Neural crest cell (in vitro differentiated cells): ENCODE measurements at regions not wholly inside any gene's neighbourhood (a gene's known extent, or its start where the extent isn't known, plus 50 kb on each side); places are given as distances from the start of the nearest gene placed in this dataset.

Experiments used
- DNase-seq: peaks from one replicate; pipeline ENCODE4 v3.0.0; 2021; ENCODE audit warnings: low read depth, mixed read lengths, low spot score
- H3K27ac Mint-ChIP-seq: one replicate; pipeline ENCODE4 v1.8.0; 2021; ENCODE audit warnings: mild to moderate bottlenecking, mixed read lengths; ENCODE audit not compliant: unreplicated experiment
- H3K27me3 Mint-ChIP-seq: 2 replicates; pipeline ENCODE4 v1.8.0; 2021; ENCODE audit warnings: low read depth, mild to moderate bottlenecking, mixed read lengths
- H3K36me3 Mint-ChIP-seq: 2 replicates; pipeline ENCODE4 v1.8.0; 2021; ENCODE audit warnings: low read depth, mild to moderate bottlenecking, mixed read lengths
- H3K4me1 Mint-ChIP-seq: 2 replicates; pipeline ENCODE4 v1.8.0; 2021; ENCODE audit warnings: mixed read lengths
- H3K4me3 Mint-ChIP-seq: one replicate; pipeline ENCODE4 v1.8.0; 2021; ENCODE audit warnings: mild to moderate bottlenecking, mixed read lengths
- H3K9me3 Mint-ChIP-seq: 2 replicates; pipeline ENCODE4 v1.8.0; 2021; ENCODE audit warnings: mixed read lengths
- CTCF ChIP-seq: fragments of 200-600 bp; sonication (generic); conservative IDR thresholded peaks from 2 replicates; pipeline ENCODE4 v1.5.0; 2021; ENCODE audit warnings: antibody characterized with exemption, mild to moderate bottlenecking

GRCh38 chr5:92863666-92864065 is 717.4 kb downstream of the NR2F1-AS1 start:
- DNase-seq, result no peak
- H3K27me3 Mint-ChIP-seq, result no peaks in the 10 kb centered on the region
- no peak for TF ChIP-seq CTCF
- no peaks in the 10 kb centered on the region for H3K36me3 Mint-ChIP-seq
- peaks cover 32% of the 10 kb centered on the region for H3K4me1 Mint-ChIP-seq
- no peak overlapping the region for H3K4me3 Mint-ChIP-seq
- peaks cover 5% of the 10 kb centered on the region for H3K9me3 Mint-ChIP-seq
- H3K27ac Mint-ChIP-seq, result no peak overlapping the region

- no peak overlapping the region for H3K4me3 Mint-ChIP-seq
- peak overlapping the region; percentile 9 for H3K27ac Mint-ChIP-seq
- H3K4me1 Mint-ChIP-seq, result peaks cover 32% of the 10 kb centered on the region
- H3K9me3 Mint-ChIP-seq, result peaks cover 8% of the 10 kb centered on the region
- TF ChIP-seq CTCF, result no peak
- H3K36me3 Mint-ChIP-seq, result no peaks in the 10 kb centered on the region
- DNase-seq, result no peak
- no peaks in the 10 kb centered on the region for H3K27me3 Mint-ChIP-seq
Observed at GRCh38 chr5:92861531-92862285, 719.3 kb downstream of the NR2F1-AS1 start.

GRCh38 chr5:92860061-92860460 is 721.0 kb downstream of the NR2F1-AS1 start:
- peaks cover 32% of the 10 kb centered on the region for H3K4me1 Mint-ChIP-seq
- H3K4me3 Mint-ChIP-seq, result no peak overlapping the region
- no peak for DNase-seq
- no peak for TF ChIP-seq CTCF
- no peak overlapping the region for H3K27ac Mint-ChIP-seq
- peaks cover 8% of the 10 kb centered on the region for H3K9me3 Mint-ChIP-seq
- no peaks in the 10 kb centered on the region for H3K36me3 Mint-ChIP-seq
- no peaks in the 10 kb centered on the region for H3K27me3 Mint-ChIP-seq

DNA sequence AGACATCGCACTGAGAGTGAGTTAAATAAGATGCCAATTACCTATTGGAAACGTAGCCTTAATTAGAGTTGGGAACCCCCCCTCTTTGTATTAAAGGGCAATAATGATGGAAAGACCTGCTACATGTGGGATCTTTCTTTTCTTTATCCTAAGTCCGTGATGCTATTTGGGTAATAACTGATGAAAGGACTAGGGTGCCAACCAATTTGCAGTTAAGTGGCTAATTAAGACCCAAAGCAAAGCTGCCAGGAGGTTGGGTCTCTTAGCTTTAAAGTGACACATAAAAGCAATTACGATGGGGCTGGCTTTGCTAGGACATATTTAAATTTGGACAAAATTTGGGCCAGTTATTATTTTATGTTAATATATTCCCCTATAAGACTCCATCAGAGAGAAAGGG is 728.8 kb downstream of the NR2F1-AS1 start:
- no peak for DNase-seq
- Mint-ChIP-seq H3K36me3 (no peaks in the 10 kb centered on the region), H3K27ac (no peak overlapping the region), H3K4me3 (no peak overlapping the region), H3K9me3 (peaks cover 7% of the 10 kb centered on the region), H3K27me3 (no peaks in the 10 kb centered on the region), H3K4me1 (peaks cover 15% of the 10 kb centered on the region)
- no peak for TF ChIP-seq CTCF

DNA sequence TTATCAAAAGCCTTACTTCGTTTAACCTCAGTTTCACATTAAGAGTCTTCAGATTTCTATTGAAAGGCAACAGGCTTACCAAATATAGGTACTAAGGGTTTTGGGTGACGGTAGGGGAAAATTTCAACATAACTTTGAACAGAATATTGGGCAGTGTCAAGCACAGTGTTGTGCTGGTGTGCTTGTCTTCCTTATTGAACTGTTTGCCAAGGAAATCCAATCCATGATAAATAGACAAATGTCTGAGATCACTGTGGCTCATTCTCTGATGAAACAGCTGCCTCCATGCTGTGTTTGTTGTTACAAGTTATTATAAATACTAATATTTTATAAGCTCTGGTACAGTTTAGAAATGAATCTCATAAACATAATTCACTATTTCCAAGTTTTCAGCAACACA is 730.1 kb downstream of the NR2F1-AS1 start:
- Mint-ChIP-seq H3K9me3 (peaks cover 6% of the 10 kb centered on the region), H3K4me1 (peaks cover 15% of the 10 kb centered on the region)

More for the DNA sequence above, 730.1 kb downstream of the NR2F1-AS1 start:
- Mint-ChIP-seq H3K27ac (no peak overlapping the region), H3K36me3 (no peaks in the 10 kb centered on the region), H3K27me3 (no peaks in the 10 kb centered on the region), H3K4me3 (no peak overlapping the region)
- no peak for DNase-seq
- no peak for TF ChIP-seq CTCF
